ENCODE measurements at regions not wholly inside any gene's neighbourhood (a gene's known extent, or its start where the extent isn't known, plus 50 kb on each side); places are given as distances from the start of the nearest gene placed in this dataset.

- H3K4me3 ChIP-seq (ENCODE audit: low read depth, low read length), result no peak overlapping the region
- TF ChIP-seq, protein P1, sequence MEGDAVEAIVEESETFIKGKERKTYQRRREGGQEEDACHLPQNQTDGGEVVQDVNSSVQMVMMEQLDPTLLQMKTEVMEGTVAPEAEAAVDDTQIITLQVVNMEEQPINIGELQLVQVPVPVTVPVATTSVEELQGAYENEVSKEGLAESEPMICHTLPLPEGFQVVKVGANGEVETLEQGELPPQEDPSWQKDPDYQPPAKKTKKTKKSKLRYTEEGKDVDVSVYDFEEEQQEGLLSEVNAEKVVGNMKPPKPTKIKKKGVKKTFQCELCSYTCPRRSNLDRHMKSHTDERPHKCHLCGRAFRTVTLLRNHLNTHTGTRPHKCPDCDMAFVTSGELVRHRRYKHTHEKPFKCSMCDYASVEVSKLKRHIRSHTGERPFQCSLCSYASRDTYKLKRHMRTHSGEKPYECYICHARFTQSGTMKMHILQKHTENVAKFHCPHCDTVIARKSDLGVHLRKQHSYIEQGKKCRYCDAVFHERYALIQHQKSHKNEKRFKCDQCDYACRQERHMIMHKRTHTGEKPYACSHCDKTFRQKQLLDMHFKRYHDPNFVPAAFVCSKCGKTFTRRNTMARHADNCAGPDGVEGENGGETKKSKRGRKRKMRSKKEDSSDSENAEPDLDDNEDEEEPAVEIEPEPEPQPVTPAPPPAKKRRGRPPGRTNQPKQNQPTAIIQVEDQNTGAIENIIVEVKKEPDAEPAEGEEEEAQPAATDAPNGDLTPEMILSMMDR (IDR thresholded peaks at IDR 0.05; ENCODE audit: low read depth, low read length), result no peak
Observed at GRCh38 chr5:92455011-92455410, 1071.9 kb upstream of the ARRDC3 start.

- TF ChIP-seq, protein P1 (IDR thresholded peaks at IDR 0.05; ENCODE audit: low read depth, low read length), result no peak
- H3K4me3 ChIP-seq (ENCODE audit: low read depth, low read length), result no peak overlapping the region
Observed at GRCh38 chr5:92444888-92445287, 1061.8 kb upstream of the ARRDC3 start.

DNA sequence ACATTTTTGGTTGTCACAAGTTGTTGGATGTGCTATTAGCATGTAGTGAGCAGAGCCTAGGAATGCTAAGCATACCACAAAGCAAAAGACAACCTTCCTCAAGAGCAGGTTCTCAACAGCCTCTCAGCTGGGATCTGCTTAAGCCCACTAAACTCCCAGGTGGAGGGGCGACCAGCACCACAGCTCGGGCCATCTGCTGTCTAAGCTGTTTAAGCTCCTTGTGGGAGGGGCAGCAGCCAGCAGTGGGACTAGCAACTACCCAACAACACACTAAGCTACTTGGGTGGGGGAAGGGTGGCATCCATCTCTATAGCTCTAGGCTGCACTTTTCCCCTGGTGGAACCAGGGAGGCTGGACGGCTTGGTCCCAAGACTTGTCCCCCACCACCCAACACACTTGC lies 1052.7 kb upstream of the ARRDC3 start:
- H3K4me3 ChIP-seq (ENCODE audit: low read depth, low read length), result no peak overlapping the region
- TF ChIP-seq, protein P1 (IDR thresholded peaks at IDR 0.05; ENCODE audit: low read depth, low read length), result no peak

DNA sequence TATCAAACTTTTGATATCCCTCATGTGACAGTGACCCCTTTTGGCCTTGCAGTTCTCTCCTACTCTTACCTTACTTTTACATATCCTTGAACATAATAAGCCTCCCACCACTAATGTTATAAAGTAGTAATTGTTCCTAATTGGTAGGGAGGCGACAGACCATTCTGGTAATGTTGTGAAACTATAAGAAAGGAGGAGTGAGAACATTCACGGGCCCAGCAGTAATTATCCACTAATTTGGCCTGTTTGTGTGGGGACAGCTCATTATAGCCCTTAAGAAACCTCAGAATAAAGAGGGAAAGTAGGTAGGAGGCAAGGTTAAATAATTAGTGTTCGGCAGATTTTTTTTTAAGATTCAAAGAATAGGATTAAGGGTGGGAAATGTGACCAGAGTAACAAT lies 1046.5 kb upstream of the ARRDC3 start:
- no peak overlapping the region for H3K4me3 ChIP-seq (ENCODE audit: low read depth, low read length)
- TF ChIP-seq, protein P1 (IDR thresholded peaks at IDR 0.05; ENCODE audit: low read depth, low read length), result no peak

GRCh38 chr5:92428415-92428814 lies 1045.3 kb upstream of the ARRDC3 start:
- no peak overlapping the region for H3K4me3 ChIP-seq (ENCODE audit: low read depth, low read length)
- TF ChIP-seq, protein P1 (IDR thresholded peaks at IDR 0.05; ENCODE audit: low read depth, low read length), result no peak

GRCh38 chr5:92424785-92425426 lies 1041.8 kb upstream of the ARRDC3 start:
- TF ChIP-seq, protein P1 (IDR thresholded peaks at IDR 0.05; ENCODE audit: low read depth, low read length), result no peak
- H3K4me3 ChIP-seq (ENCODE audit: low read depth, low read length), result no peak overlapping the region

DNA sequence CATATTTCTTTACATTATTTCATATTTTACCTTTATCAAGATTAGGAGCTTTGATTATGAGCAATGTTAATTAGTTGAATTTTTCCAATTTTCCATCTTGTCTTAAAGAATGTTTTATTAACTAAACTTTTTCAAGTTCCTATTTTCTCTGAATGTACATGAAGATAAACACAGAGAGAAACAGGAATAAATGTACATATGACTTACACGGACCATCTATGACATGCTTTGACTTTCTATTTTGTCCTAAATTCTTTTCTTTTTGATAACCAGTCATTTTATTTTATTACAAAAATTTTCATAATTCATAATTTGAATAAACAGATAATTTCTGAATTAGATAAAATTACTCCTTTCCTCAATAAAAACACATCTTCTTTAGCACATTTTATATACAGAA lies 1038.8 kb upstream of the ARRDC3 start:
- H3K4me3 ChIP-seq (ENCODE audit: low read depth, low read length), result no peak overlapping the region
- TF ChIP-seq, protein P1 (IDR thresholded peaks at IDR 0.05; ENCODE audit: low read depth, low read length), result no peak

Measured in WI38 (cell line).